ENCODE measurements at regions not wholly inside any gene's neighbourhood (a gene's known extent, or its start where the extent isn't known, plus 50 kb on each side); places are given as distances from the start of the nearest gene placed in this dataset.
A peak's percentile ranks its signal among the peaks of the same experiment; 100 is the strongest.
"Not testable (repeated sequence)": the region's sequence is repeated elsewhere in the genome, so short reads cannot be mapped to it uniquely, and the experiment has no call there.

- DNase-seq, result no peak
Observed at GRCh38 chr3:177804646-177805045, 607.4 kb upstream of the TBL1XR1 start.

DNA sequence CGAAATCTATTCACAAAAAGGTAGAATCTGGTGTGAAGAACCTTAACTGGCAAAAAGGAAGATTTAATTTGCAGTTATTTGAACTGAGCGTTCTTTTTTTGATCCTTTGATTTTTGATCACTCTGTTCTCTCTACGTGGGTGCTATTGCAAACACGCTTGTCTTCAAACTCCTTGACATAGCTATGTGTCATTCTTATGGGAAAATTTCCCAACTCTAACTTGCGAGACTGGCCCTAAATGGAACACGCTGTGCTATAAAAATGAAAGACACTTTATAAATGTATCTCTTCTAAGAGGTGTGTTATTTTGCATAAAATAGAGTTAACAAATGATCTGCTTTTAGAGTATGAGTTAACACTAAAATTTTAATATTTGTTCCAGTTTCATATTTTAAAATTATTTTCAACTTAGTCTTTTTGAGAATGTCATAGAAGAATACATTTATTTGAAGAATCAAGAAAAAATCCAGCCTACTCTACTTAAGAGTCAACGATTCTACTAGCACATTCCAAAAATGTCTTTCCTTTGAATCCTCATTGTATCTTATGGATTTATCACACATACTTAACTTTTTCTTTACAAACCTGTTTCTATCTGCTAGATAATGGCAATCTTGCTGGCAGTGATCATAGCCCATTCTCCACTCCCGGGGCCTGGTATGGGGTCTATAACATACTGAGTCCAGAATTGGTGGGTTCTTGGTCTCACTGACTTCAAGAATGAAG is 610.0 kb upstream of the TBL1XR1 start:
- DNase-seq, result no peak

DNA sequence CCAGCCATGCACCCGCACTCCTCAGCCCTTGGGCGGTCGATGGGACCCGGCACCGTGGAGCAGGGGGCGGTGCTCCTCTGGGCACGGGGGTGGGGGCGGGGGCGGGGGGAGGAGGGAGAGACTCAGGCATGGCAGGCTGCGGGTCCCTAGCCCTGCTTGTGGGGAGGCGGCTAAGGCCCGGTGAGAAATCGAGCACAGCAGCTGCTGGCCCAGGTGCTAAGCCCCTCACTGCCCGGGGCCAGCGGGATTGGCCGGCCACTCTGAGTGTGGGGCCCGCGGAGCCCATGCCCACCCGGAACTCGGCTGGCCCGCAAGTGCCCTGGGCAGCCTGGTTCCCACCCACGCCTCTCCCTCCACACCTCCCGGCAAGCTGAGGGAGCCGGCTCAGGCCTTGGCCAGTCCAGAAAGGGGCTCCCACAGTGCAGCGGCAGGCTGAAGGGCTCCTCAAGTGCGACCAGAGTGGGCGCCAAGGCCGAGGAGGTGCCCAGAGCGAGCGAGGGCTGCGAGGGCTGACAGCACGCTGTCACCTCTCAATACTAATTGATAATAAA is 611.7 kb upstream of the TBL1XR1 start:
- not testable (repeated sequence) for DNase-seq

GRCh38 chr3:177810162-177810623 is 612.9 kb upstream of the TBL1XR1 start:
- DNase-seq, result peak; percentile 59 to 87

DNA sequence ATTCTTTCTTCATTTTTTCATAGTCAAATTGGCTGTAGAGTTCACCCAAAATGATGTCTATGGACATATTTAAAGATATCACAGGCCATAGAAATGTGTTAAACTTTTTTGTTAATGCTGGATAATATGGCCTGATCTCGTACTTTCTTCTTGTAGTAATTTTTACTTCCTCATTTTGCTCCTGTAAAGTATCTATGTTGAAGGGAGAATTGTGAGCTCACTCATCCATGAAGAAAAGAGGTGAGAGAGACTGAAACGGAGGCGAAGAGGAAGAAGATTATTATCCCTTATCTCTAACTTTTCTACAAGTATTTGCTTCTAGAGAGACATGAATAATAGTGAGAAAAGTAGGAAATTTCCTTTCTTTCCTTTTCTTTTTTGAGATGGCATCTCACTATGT is 613.8 kb upstream of the TBL1XR1 start:
- DNase-seq, result peak; percentile 21 to 28

DNA sequence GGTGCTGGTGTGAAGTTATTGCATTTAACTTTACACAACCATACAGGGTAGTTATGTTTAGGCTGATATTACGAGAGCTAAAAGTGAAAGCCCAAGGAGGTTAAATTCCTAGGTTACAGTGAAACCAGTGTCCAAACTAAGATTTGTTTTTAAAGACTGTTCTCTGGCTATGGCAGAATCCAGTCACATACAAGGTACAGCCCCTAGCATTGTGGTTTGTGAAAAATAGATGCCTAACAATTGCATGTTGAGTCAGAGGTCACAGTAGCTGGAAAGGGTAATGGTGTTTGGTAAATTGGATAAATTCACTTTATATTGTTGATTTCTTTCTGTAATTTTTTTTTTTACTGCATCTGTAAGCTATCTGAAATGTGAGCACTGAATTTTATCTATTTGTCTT is 614.6 kb upstream of the TBL1XR1 start:
- no peak for DNase-seq

DNA sequence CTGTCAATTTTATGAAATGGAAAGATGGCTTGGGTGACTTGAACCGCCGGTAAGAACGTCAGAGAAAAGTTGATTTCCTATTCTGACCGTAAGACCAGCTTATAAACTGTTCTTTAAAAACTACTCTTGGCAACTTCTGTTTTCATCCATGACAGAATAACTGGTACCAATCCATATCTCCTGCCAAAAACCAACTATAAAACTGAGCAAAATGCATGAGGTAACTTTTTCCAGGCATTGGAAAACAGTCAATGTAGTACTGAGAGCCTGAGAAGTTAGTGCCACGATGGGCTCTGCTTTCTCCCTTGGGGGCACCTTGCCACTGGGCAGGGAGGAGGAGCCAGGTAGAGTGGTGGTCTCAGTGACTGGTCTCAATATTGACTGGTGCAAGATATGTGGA is 615.2 kb upstream of the TBL1XR1 start:
- no peak for DNase-seq

DNA sequence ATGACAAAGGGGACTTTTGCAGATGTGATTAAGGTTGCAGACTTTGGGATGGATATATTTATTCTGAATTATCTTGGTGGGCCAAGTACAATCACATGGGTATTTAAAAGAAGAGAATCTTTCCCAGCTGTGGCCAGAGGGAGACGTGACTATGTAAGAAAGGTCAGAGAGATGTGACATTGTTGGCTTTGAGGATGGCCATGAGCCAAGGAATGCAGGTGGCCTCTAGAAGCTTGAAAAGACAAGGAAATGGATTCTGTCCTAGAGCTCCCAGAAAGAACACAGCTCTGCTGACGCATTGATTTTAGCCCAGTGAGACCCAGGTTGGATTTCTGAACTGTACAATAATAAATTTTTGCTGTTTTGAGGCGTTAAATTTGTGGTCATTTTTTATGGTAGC is 616.0 kb upstream of the TBL1XR1 start:
- DNase-seq, result no peak

GRCh38 chr3:177816667-177817208 is 619.5 kb upstream of the TBL1XR1 start:
- no peak for DNase-seq

DNA sequence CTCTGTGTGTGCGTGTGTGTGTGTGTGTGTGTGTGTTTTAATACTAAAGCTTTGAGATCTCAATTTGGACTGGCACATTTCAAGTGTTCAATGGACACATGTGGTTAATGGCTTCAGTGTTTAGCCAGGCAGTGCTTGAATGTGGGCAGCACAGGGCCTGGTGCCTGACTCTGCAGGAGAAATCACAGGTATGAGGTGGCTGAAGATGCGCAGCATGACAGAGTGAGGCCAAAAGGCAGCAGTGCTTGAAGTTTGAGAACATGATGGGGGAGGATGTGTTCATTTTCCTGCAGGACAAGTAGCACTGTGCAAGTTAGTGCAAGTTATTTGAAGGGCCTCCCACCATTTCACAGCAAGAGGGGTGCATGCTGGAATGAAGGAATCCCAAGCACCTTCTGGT is 620.5 kb upstream of the TBL1XR1 start:
- DNase-seq, result no peak

- DNase-seq, result no peak
Observed at GRCh38 chr3:177818712-177819240, 621.5 kb upstream of the TBL1XR1 start.

DNA sequence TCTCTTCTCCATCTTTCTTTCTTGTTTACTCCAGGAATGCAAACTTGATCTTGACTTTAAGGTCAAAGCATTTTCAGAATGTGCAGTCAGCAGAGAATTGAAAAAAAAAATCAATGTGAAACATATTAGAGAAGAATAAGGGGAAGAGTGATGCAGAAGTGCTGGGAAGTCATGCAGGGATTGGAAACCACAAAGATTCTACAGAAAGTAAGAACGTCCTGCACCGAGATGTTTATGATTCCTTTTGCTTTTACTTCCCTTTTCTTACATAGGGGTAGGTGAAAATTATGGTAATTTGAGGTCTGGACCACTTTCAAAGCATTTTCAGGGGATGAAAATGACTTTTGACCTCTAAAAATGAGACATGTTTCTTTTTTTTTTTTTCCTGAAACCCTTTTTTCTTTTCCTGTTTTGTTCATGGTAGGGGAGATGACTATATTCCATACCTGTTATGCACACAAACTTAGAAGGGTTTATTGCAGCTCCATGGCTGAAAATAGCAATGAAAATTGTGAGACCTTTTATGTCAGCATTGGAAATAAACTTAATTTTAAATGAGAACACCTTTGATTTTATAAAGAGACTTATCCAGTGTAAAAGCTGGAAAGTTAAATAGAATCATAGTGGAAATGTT is 623.5 kb upstream of the TBL1XR1 start:
- peak; percentile 39 to 45 for DNase-seq

DNA sequence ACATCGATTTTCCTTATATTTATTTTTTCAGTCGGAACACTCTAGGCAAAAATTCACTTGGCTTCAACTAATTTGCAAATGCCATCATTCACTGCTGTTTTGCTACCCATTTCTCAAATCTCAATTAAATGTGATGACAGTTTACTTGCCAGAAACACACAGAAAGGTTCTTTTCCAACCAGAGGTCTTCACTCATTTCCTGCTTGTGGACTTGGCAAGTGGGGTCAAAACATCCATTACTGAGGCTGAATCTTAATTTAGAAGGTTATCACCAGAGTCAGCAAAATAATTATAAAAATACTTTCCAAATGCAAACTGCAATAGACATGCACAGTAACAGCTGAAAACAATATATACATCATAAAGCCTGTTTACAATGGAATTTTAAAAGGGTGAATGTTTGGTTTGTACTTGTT is 625.4 kb upstream of the TBL1XR1 start:
- DNase-seq, result no peak

- no peak for DNase-seq
Observed at GRCh38 chr3:177823701-177824189, 626.5 kb upstream of the TBL1XR1 start.

- no peak for DNase-seq
Observed at GRCh38 chr3:177824190-177824786, 627.0 kb upstream of the TBL1XR1 start.

- DNase-seq, result no peak
Observed at GRCh38 chr3:177824841-177825240, 627.6 kb upstream of the TBL1XR1 start.

- no peak for DNase-seq
Observed at GRCh38 chr3:177826253-177826652, 629.0 kb upstream of the TBL1XR1 start.

- DNase-seq, result peak; percentile 80 to 90
Observed at GRCh38 chr3:177827511-177828207, 630.4 kb upstream of the TBL1XR1 start.

DNA sequence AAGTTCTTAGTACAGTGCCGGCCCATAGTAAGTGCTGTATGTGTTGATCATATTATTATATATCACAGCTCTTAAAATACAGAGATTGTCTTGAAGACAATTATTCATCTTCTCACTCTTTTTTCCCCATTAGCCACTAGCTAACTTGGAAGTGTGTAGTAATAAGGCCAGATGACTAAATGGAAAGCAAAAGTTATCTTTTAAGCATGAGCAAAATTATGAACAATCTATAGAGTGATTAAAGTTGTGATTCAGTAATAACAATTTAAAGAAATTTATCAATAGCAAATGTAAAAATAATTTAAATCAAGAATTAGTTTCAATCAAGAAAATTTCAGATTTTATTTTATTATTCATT is 630.9 kb upstream of the TBL1XR1 start:
- DNase-seq, result peak; percentile 36 to 39

DNA sequence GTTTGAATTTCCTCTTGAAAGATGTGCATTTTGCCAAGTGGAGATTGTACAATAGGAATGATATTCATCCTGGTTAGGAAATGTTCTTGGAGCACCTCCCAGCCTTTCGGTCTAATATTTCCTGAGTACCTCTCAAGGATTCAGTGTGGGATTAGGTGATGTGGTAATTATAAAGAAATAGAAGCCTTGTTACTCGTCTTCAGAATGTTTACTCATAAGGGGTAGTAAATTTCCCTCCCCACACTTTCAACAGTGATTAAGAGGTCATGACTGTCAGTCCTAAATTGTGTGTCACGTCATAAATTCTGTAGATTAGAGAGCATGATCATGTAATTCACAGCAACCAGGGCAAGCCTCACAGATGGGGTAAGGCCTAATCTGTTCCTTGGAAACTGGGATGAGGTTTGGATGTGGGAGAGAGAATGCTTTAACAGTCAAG is 633.1 kb upstream of the TBL1XR1 start:
- no peak for DNase-seq

DNA sequence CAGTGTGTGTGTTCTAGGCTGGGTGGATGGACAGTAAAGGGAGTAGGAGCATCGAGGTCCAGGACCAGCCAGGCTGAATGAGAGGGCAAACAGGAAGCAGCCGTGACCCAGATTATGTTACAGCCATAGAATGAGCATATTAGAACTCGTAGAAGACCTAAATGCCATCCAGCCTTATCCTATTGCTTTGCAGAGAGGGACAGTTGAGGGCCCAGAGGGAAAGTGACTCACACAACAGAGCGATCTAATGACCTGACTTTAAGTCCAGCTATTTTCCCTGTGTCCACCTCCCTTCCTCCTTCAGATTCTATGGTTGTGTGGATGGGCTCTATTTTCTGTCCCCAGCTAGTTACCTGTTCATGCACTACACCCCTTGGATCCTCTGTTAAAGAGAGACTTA is 634.1 kb upstream of the TBL1XR1 start:
- no peak for DNase-seq

- DNase-seq, result no peak
Observed at GRCh38 chr3:177832880-177833279, 635.6 kb upstream of the TBL1XR1 start.

- DNase-seq, result no peak
Observed at GRCh38 chr3:177833332-177833731, 636.0 kb upstream of the TBL1XR1 start.
